ENCODE measurements at regions not wholly inside any gene's neighbourhood (a gene's known extent, or its start where the extent isn't known, plus 50 kb on each side); places are given as distances from the start of the nearest gene placed in this dataset.

GRCh38 chr2:191483117-191483516 lies 194.8 kb upstream of the NABP1 start:
- Histone ChIP-seq H3K4me1 (peaks cover 12 to 21% (median 17%) of the 10 kb centered on the region in 3 donors), H3K9me3 (no peaks in the 10 kb centered on the region), H3K27me3 (no peaks in the 10 kb centered on the region), H3K27ac (no peak overlapping the region), H3K4me3 (no peak overlapping the region), H3K36me3 (no peaks in the 10 kb centered on the region)
- DNase-seq, result no peak
- intact Hi-C loops (cut with DNase I), result loop anchor here in 1 of 3 donors (10.0 kb wide), 1 partner anchor 68 kb away; no protein-coding TSS in a partner anchor
- no peak for ATAC-seq
- no peak for FAIRE-seq
- 63 to 64% methylated on average over 3 of the region's 3 CpGs for WGBS, 2 donors
- TF ChIP-seq CTCF (IDR thresholded peaks at IDR 0.05), result no peak

GRCh38 chr2:191486584-191487320 lies 191.2 kb upstream of the NABP1 start:
- no peaks in the 10 kb centered on the region for H3K36me3 ChIP-seq
- H3K27me3 ChIP-seq, result no peaks in the 10 kb centered on the region
- intact Hi-C loops (cut with DNase I), result loop anchor here in 1 of 3 donors (10.0 kb wide), 1 partner anchor 72 kb away; no protein-coding TSS in a partner anchor
- H3K4me1 ChIP-seq, result peaks cover 3 to 10% (median 9%) of the 10 kb centered on the region in 3 donors
- TF ChIP-seq CTCF (IDR thresholded peaks at IDR 0.05), result no peak
- H3K27ac ChIP-seq, result no peak overlapping the region
- DNase-seq (peak in 1 of 6 donors; percentile 26), ATAC-seq (peak in 3 of 4 donors; percentile 55 to 87 (median 77)), FAIRE-seq (no peak)
- 80 to 81% methylated on average over 3 of the region's 3 CpGs for WGBS, 2 donors
- no peak overlapping the region for H3K4me3 ChIP-seq
- H3K9me3 ChIP-seq, result no peaks in the 10 kb centered on the region

- H3K27ac ChIP-seq, result no peak overlapping the region
- no peaks in the 10 kb centered on the region for H3K27me3 ChIP-seq
- H3K4me3 ChIP-seq, result no peak overlapping the region
- no peak for DNase-seq
- H3K4me1 ChIP-seq, result peaks cover 3 to 10% (median 9%) of the 10 kb centered on the region in 3 donors
- no peaks in the 10 kb centered on the region for H3K36me3 ChIP-seq
- 51 to 62% methylated on average over 7 of the region's 7 CpGs for whole genome bisulfite sequencing, 2 donors
- no peak for TF ChIP-seq CTCF (IDR thresholded peaks at IDR 0.05)
- FAIRE-seq, result no peak
- ATAC-seq, result peak; percentile 55 to 72 (median 64)
- H3K9me3 ChIP-seq, result no peaks in the 10 kb centered on the region
- intact Hi-C loops (cut with DNase I), result loop anchor here in 1 of 3 donors (10.0 kb wide), 1 partner anchor 73 kb away; no protein-coding TSS in a partner anchor
Measured at GRCh38 chr2:191488135-191488534, 189.8 kb upstream of the NABP1 start.

- WGBS, 2 donors, result 37 to 44% methylated on average over 2 of the region's 2 CpGs
- H3K36me3 ChIP-seq, result no peaks in the 10 kb centered on the region
- H3K9me3 ChIP-seq, result no peaks in the 10 kb centered on the region
- FAIRE-seq, result no peak
- intact Hi-C loops (cut with DNase I), result loop anchor here in 1 of 3 donors (10.0 kb wide), 1 partner anchor 74 kb away; no protein-coding TSS in a partner anchor
- no peak for DNase-seq
- H3K4me3 ChIP-seq, result no peak overlapping the region
- TF ChIP-seq CTCF (IDR thresholded peaks at IDR 0.05), result no peak
- peaks cover 3 to 10% (median 9%) of the 10 kb centered on the region in 3 donors for H3K4me1 ChIP-seq
- H3K27me3 ChIP-seq, result no peaks in the 10 kb centered on the region
- ATAC-seq, result peak; percentile 39 to 54 (median 44)
- no peak overlapping the region for H3K27ac ChIP-seq
Measured at GRCh38 chr2:191489177-191489576, 188.8 kb upstream of the NABP1 start.

GRCh38 chr2:191496838-191497237 lies 181.1 kb upstream of the NABP1 start:
- H3K36me3 ChIP-seq, result no peaks in the 10 kb centered on the region
- no peaks in the 10 kb centered on the region for H3K27me3 ChIP-seq
- intact Hi-C loops (cut with DNase I), result no loop called here
- FAIRE-seq (no peak), ATAC-seq (no peak), DNase-seq (no peak)
- no peaks in the 10 kb centered on the region for H3K9me3 ChIP-seq
- no peak for TF ChIP-seq CTCF (IDR thresholded peaks at IDR 0.05)
- H3K27ac ChIP-seq, result no peak overlapping the region
- H3K4me3 ChIP-seq, result no peak overlapping the region
- WGBS, 2 donors, result 90 to 94% methylated on average over 2 of the region's 2 CpGs
- H3K4me1 ChIP-seq, result peaks cover 12 to 23% (median 18%) of the 10 kb centered on the region in 3 donors
